NCI-H1092 (cell line): ENCODE measurements at regions not wholly inside any gene's neighbourhood (a gene's known extent, or its start where the extent isn't known, plus 50 kb on each side); places are given as distances from the start of the nearest gene placed in this dataset.
"Not testable (repeated sequence)": the region's sequence is repeated elsewhere in the genome, so short reads cannot be mapped to it uniquely, and the experiment has no call there.

ENCODE experiments used
- DNase-seq: peaks from one replicate; lab custom pipeline; 2025; lab: John Stamatoyannopoulos, UW

DNA sequence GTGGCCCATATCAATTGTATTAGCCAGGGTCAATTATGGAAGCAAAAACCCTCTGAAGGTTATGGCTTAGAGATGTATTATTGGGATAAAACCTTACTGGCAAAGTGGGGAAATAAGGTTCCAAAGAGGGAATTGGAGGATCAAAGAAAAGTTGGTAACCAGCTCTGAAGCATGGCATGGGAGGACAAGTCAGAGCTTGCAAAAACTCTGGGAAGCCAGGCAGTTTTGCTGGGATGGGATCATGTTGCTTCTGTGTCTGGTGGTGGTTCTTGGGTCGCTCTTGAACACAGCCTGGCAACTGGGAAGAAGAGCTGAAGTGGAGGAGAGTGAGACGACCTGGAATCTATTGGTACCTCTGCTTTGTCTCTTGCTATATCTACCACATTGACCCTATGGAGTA lies 162.6 kb downstream of the PMAIP1 start:
- DNase-seq: no peak

DNA sequence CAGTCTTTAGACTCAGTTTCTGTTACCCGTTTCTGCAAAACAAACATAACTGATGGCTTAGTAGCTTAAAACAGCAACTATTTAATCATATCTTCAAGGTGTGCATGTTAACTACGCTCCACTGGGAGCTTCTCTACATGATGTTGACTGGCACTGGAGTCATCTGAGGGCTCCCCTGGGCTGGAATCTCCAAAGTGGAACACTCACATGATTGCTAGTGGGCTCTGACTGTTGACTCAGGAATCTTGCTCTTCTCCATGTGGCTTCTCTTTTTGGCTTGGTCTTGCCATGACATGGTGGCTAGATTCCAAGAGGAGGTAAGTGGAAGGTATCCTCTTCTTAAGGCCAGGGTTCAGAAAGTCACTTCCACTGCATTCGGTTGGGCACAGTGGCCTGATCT lies 160.8 kb downstream of the PMAIP1 start:
- DNase-seq: no peak

DNA sequence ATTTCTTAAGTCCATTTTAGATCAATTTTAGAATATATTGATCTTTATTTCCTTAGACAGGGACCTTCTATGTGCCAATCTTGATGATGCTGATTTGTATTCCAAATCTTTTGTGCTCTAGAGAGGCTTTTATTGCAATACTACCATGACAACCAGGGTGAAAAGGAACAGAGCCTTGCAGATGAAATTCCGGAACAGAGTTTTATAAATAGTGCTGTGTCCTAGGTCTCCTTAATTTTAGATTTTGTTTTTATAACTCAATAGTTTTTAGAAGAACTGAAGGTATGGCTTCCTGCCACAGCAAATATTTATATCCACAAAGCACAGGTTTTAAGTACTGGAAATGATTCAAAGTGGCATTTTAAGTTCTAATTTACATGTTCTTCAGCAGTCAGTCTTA lies 160.2 kb downstream of the PMAIP1 start:
- no peak for DNase-seq

DNA sequence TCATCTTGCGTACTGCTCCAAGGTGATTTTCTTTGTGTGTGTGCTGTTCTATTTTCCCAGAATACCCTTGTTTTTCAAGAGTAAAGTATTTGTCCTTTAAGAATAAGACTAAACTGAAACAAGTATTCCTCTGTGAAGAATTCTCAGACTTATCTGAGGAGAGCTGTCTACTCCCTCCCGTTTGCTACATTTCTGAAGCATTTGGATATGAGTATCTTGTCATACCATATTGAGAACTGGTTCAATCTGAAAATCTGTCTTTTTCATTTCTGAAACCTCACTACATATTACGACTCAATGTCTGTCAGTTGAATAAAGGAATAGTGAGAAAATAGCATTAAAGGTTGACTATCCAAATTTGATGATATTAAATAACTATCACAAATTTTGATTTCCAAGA lies 159.4 kb downstream of the PMAIP1 start:
- DNase-seq: no peak

DNA sequence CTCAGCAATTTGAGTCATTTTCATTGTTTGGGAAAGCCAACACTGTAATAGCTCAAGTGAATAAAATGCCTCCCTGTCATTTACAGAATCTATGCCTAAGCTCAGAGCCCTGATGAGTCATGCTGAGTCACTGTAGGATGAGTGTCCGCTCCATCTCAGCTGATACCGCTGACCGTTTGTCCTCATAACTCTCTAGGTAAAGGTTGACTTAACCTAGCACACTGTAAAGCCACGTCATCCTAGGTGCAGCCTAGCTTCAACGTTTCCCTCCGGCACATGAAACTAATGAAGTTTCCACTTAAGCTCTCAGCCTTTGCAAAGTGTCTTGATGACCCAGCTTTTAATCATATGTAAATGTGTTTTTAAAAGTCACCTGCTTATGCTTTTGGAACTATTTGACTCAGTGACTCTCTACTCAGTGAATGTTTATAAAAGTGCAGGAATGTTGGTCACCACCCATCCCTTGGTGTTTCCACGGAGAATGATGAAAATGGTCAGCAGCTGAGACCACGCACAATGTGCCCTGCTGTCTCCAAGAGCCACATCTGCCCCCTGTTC lies 154.0 kb downstream of the PMAIP1 start:
- no peak for DNase-seq

DNA sequence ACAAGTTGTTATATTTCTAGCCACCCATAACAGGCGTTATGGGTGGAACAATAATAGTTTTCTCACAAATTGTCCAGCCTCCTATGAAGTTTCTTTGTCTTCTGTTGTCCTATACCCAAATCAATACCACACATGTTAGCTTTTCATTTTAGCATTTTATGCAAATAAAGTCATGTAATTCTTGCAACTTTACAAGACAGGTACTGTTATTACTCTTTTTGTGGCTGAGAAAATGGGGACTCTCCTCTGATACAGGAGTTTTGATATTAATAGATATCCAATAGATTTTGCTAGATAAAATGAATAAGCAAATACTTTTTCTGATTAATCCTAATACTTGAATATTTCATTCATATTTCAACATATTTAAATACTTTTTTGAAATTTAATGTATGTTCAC lies 151.0 kb downstream of the PMAIP1 start:
- DNase-seq: no peak

DNA sequence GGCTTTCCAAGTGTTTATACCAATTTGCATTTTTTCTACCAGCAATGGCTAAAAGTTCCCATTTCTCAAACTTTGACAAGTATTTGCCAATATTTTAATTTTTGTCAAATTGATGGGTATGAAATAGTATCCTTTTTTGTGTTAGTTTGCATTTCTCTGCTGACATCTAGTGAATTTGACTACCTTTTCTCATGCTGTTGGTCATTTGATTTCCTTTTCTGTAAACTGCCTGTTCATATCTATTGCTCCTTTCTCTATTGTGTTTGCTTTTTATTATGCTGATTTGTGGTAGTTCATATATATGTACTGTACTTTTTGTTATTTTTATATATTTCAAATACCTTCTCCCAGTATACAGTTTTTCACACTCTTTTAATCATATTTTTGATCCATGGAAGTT lies 149.4 kb downstream of the PMAIP1 start:
- no peak for DNase-seq

DNA sequence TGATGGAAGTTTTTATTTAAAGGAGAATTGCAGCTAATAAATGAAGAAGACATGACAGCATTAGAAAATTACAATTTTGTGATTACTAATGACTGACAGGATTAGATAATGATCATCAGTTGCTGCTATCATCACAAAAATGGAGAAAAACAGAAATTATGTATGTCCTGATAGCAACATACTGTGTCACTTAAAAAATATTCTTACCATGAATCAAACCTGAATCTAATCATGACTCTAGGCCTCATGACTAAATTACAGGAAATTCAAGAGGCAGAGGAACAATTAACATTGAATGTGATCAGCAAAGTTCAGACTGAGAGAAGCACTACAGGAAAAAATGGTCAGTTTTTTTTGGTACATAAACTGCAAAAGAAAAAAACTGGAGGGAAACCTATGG lies 147.8 kb downstream of the PMAIP1 start:
- DNase-seq: no peak

DNA sequence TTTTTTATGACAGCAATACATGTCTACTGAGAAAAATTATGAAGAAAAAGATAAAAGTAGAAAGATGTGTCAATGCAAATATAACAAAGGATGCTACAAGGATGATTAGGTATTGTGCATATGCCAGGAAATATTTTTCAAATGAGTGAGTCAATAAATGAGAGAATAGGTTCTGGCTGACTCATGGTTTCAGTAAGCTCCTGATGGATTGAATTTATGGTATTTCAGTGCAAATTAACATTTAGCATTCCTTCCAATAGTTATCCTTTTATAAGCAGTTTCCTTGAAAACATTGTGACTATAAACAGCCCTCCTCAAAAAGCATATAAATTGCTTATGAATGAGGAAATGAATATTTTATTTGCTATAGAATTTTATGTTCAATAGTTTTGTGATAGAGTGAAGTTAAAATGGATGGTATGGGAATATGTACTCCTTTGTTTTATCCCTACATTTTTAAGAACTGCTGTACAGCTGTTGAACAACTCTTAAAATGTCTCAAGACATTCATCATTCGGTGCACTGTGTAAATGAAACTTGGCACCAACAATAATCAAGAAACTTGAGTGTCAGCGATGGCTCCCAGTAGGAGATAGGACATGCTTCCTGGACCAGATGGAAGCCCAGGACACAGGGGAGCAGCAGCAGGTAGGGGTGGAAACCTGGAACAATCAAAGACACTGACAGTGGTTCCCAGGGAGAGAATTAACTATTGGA lies 144.7 kb downstream of the PMAIP1 start:
- DNase-seq: no peak

DNA sequence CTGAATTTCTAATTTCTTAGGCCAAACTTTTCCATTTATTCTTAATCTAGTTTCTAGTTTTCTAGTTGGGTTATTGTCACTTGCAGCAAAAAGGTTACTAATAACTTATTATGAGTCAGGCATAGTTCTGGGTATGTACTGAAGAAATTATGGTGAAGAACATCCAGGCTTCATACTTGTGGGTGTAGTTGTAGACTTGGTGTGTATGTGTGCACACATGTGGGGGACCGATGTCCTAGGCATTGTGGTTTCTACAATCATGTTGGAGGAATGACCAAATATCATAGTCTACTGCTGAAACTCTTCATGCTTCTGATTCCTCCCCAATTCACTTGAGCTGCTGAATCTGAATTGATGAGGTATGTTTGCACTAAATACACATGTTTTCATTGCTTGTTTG lies 141.2 kb downstream of the PMAIP1 start:
- no peak for DNase-seq

DNA sequence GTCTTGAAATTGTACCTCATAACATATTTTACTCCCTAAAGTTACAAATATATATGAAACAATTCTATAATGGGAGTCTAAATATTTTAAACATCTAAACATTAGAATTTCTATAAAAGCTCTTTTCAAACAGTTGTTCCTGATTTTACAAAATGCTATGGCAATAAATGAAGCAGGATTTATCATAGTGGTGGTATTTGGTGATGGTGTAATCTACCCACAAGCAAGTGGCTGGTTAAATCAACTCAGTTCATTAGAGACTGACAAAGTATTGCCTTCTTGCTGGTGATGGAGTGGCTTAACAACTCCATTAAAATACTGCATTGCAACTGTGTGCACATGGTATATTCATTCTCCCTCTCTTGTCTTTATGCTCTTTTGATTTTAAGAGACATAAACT lies 138.9 kb downstream of the PMAIP1 start:
- DNase-seq: no peak

DNA sequence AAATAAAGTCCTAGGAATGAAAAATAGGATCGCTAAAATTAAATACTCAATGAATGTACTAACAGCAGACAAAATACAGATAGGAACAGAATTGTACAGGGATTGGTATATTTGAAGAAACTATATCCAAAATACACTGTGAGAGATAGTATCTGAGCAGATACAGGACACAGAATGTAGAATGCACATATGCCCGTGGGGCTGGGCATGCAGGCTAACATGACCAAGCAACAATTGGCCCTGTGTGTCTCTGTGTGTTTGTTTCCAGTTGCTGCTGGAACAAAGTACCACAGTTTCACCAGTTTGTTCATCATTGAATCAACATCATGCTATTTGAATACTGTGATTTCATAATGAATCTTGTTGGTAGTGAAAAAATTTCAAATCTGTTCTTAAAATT lies 127.6 kb downstream of the PMAIP1 start:
- no peak for DNase-seq

DNA sequence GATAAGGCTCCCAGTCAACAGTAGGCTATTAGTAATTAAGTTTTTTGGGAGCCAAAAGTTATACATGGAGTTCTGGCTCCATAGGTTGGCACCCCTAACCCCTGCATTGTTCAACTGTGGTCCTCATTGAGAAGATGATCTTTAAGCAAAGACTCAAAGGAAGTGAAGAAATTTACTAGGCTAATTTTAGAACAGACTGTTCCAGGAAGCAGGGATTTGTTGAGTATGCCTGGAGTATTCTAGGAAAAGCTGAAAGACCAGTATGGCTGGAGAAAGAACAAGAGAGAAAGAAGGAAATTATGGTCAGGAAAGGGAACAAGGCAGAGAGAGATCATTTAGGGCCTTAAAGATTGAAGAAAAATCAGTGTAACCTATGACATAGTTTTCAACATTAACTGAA lies 125.1 kb downstream of the PMAIP1 start:
- no peak for DNase-seq

DNA sequence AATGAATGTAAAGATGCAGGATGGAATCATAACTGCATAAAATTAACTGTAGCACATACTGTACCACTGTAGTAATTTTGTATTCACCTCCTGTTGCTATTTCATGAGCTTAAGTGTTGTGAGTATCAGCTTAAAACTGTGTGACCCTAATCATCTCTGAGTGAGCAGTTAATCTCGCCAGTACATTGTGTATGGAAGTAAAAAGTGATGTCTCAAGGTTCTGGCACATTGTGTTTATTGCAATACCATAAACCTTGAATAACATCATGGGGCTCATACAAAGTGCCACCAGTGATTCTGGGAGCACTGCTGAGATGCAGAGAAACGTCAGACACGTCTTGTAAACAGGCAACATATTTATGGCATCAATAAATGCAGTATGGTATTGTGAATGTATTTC lies 124.5 kb downstream of the PMAIP1 start:
- DNase-seq: no peak

DNA sequence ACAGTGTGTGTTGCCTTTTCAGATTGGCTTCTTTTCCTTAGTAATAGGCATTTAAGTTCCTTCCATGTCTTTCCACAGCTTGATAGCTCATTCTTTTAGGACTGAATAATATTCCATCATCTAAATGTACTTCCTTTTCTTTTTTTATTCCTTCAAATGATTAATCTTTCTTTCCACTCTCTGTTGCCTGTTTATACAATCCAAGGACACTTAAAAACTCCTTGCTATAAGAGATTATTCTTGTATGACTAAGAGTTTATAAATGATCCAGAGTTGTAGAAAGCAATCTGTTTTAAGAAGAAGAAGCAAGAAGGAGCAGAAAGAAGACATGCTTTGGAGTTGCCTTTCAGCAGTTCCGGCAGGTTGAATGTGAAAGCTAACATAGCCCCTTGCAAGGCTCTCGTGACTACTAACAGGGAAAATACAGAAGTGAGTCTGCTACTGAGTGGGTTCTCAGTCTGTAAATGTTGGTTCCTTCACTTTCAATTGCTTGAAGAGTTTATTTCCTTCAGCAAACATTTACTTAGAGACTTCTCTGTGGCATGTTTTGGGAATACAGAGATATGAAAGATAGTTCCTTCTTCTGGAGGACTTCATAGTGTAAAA lies 123.0 kb downstream of the PMAIP1 start:
- DNase-seq: no peak

DNA sequence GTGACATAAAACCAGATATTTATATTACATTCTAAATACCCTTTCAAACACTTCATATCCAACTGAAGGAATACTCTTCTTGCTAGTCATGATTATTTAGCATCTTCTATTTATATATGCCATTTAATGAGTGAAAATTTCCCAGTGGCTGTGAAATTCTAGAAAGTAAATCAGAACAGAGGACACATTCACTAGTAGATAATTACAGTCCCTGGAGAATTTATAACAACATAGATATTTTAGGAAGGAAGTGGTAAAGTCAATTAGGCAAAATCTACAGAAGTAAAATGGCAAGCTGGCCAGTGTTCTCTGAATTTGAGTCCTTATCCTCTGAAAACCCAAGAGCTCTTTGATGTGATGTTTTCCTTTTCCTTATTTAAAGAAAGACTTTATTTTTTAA lies 121.8 kb downstream of the PMAIP1 start:
- DNase-seq: no peak

DNA sequence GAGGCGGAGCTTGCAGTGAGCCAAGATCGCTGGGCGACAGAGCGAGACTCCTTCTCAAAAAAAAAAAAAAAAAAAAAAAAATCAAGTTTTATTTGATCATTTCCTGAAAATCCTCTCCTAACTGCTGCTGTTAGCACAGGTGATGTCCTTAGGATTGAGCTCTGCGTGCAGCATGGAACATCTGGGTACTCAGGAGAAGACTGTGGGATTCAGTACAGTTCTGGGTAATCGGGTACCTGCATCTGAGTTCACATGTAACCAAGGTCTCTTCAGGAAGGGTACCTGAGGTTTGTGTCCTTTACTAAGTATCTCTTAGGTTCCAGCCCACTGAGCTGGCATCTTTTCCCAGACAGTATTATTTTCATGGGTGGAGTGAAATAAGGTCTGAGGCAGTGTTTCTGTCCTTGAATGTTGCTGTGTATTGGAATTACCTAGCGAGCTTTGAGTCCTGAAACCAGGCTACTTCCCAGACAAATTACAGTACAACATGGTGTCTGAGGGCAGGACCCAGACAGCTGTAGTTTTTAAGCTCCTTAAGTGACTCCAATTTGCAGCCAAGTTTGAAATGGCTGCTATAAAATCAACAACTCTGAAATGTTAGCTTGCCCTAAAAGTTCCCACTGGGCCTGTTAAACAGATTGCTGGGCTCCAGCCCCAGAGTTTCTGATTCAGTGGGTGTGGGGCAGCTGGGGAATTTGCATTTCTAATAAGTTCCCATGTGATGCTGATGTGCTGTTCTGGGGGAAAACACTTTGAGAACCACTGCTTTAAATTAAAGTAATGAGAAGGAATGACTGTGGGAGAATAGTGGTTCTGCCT lies 120.5 kb downstream of the PMAIP1 start:
- DNase-seq: no peak

DNA sequence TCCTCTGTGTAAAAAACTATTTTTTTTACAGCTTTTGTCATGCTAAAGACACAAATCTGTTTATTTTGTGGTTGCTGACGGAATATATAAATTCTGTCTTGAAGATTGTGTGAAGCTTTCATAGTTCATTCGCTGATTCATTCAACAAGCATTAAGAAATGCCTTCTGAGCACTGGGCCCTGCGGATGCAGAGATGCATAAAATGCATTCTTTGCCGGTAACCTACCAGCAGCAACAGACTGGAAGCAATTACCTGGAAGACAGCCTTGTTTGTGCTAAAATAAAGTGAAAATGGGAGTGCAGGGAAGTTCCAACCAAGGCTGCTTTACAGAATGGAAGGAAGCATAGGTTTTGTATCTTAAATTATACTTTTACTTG lies 119.7 kb downstream of the PMAIP1 start:
- DNase-seq: no peak

DNA sequence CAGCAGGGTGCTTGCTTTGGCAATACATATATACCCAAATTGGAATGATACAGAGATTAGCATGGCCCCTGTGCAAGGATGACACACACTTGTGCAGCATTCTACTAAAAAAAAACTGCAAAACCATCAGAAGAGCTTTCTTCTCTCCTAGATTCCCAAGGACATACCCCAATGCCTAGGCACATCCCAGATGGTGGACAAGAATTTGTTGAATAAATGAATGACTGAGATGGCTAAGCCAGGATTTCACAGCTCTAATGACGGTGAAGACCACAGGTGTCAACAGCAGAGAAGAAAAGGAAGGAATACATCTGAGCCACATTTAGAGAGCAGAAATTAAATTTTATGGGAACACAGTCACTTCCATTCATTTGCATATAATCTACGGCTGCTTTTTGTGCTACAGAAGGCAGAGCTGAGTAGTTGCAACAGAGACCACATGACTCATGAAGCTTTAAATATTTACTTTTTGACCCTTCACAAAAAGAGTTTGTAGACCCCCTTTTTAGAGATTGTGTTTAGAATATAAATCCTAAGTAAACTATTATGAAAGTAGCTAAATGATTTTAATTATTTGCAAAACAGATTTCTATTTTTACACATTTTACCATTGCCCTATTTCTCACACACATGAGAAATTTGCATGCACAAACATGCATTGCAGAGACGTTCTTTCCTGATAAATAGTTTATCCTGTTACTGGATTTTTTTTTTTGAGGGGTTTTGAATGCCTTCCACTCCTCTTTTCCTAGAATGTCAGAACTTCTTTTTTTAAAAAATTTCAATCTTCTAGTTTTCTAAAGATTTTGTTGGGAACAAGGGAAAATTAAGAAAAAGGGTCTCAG lies 119.0 kb downstream of the PMAIP1 start:
- DNase-seq: no peak

DNA sequence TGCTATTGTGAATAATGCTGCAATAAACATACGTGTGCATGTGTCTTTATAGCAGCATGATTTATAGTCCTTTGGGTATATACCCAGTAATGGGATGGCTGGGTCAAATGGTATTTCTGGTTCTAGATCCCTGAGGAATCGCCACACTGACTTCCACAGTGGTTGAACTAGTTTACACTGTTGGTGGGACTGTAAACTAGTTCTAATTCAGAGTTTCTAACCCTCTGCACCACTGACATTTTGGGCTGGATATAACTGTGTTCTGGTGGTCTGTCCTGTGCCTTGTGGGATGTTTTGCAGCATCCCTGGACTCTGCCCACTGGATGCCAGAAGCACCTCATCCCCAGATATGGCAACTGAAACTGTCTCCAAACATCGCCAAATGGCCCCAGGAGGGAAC lies 118.3 kb downstream of the PMAIP1 start:
- not testable (repeated sequence) for DNase-seq

DNA sequence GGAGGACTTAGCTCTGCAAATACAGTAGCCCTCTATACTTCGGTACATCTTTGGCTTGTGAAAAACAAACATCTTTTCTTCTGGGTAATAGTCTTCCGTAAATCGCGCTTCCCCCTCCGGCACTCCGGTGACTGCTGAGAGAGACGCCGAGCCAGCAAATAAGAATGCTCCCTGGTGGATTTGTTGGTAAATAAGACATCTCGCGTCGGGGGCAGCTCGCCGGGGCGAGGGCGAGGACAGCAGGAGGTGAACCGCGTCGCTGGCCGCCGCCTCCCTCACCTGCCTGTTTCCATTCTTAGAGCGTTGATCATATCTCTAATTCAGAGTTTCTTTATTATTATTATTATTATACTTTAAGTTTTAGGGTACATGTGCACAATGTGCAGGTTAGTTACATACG lies 117.6 kb downstream of the PMAIP1 start:
- no peak for DNase-seq

DNA sequence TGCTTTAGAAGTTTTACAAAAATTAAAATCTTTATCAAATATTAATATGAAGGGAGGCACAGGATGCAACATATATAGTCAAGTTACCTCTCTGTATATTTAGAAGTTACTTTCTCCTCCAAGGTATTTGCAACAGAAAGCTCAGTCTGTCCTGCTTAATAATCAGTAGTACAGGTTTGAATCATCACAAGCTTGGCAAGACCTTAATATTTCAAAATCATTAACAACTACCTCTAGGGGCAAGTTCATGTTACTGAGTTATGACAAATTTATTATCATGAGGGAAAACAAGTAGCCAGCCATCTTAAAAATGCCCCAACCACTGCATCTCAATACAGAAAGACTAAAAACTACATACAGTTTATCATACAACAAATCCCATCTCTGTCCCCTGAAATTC lies 116.0 kb downstream of the PMAIP1 start:
- DNase-seq: not testable (repeated sequence)
